Trophoblast cell (in vitro differentiated cells and primary cell): ENCODE measurements at regions not wholly inside any gene's neighbourhood (a gene's known extent, or its start where the extent isn't known, plus 50 kb on each side); places are given as distances from the start of the nearest gene placed in this dataset.
"Not testable (repeated sequence)": the region's sequence is repeated elsewhere in the genome, so short reads cannot be mapped to it uniquely, and the experiment has no call there.

ENCODE experiments used
- DNase-seq, 2 donors: peaks; one replicate each; pipeline ENCODE4 v3.0.0-alpha.2; 2016
- H2AFZ ChIP-seq: 2 replicates; pipeline ENCODE4 v1.6.1; 2013; ENCODE audit warnings: low read length, moderate library complexity, mild to moderate bottlenecking; ENCODE audit not compliant: insufficient read depth, poor library complexity
- H2AK5ac ChIP-seq: 2 replicates; pipeline ENCODE4 v1.6.1; 2013; ENCODE audit warnings: mild to moderate bottlenecking, low read length
- H2BK120ac ChIP-seq: 2 replicates; pipeline ENCODE4 v1.6.1; 2013; ENCODE audit warnings: low read length, mild to moderate bottlenecking, moderate library complexity; ENCODE audit not compliant: insufficient read depth, poor library complexity
- H2BK12ac ChIP-seq: 2 replicates; pipeline ENCODE4 v1.6.1; 2013; ENCODE audit warnings: mild to moderate bottlenecking, low read length, moderate library complexity
- H2BK5ac ChIP-seq: 2 replicates; pipeline ENCODE4 v1.6.1; 2013; ENCODE audit warnings: low read length, low read depth, moderate library complexity, mild to moderate bottlenecking; ENCODE audit not compliant: poor library complexity
- H3K14ac ChIP-seq: 2 replicates; pipeline ENCODE4 v1.6.1; 2013; ENCODE audit warnings: mild to moderate bottlenecking, low read length
- H3K18ac ChIP-seq: 2 replicates; pipeline ENCODE4 v1.6.1; 2013; ENCODE audit warnings: mild to moderate bottlenecking, low read length
- H3K23ac ChIP-seq: 2 replicates; pipeline ENCODE4 v1.6.1; 2013; ENCODE audit warnings: low read length
- H3K27ac ChIP-seq: 2 replicates; pipeline ENCODE4 v1.5.1; 2013; ENCODE audit warnings: low read depth, mild to moderate bottlenecking, inconsistent platforms, low read length, moderate library complexity
- H3K27me3 ChIP-seq: 2 replicates; pipeline ENCODE4 v1.6.1; 2013; ENCODE audit warnings: inconsistent platforms, mild to moderate bottlenecking, low read length, moderate library complexity; ENCODE audit not compliant: insufficient read depth
- H3K36me3 ChIP-seq, 2 experiments: 1 replicate in 1 of 2; 2 replicates in 1 of 2; pipeline ENCODE4 v1.6.1; 2013; ENCODE audit warnings: low read length in 2 of 2, mild to moderate bottlenecking in 2 of 2, moderate library complexity in 1 of 2; ENCODE audit not compliant: insufficient read depth in 2 of 2, control insufficient read depth in 1 of 2
- H3K4ac ChIP-seq: 2 replicates; pipeline ENCODE4 v1.6.1; 2013; ENCODE audit warnings: low read depth, mild to moderate bottlenecking, low read length, moderate library complexity
- H3K4me1 ChIP-seq, 2 experiments: 1 replicate in 1 of 2; 2 replicates in 1 of 2; pipeline ENCODE4 v1.6.1; 2013; ENCODE audit warnings: low read length in 2 of 2, mild to moderate bottlenecking in 2 of 2, moderate library complexity in 1 of 2; ENCODE audit not compliant: insufficient read depth in 2 of 2, control insufficient read depth in 1 of 2
- H3K4me2 ChIP-seq: 2 replicates; pipeline ENCODE4 v1.6.1; 2013; ENCODE audit warnings: inconsistent platforms, mild to moderate bottlenecking, low read length, moderate library complexity
- H3K4me3 ChIP-seq: 2 replicates; pipeline ENCODE4 v1.5.1; 2013; ENCODE audit warnings: mild to moderate bottlenecking, low read depth, low read length, inconsistent platforms
- H3K79me1 ChIP-seq: one replicate; pipeline ENCODE4 v1.6.1; 2013; ENCODE audit warnings: low read length
- H3K79me2 ChIP-seq: 2 replicates; pipeline ENCODE4 v1.6.1; 2013; ENCODE audit warnings: low read length, mild to moderate bottlenecking; ENCODE audit not compliant: control insufficient read depth, insufficient read depth, poor library complexity
- H3K9ac ChIP-seq: 2 replicates; pipeline ENCODE4 v1.6.1; 2013; ENCODE audit warnings: mild to moderate bottlenecking, low read length
- H3K9me3 ChIP-seq: 2 replicates; pipeline ENCODE4 v1.6.1; 2013; ENCODE audit warnings: low read depth, mild to moderate bottlenecking, control low read depth, inconsistent platforms, low read length; ENCODE audit not compliant: insufficient read depth
- H4K12ac ChIP-seq: 2 replicates; pipeline ENCODE4 v1.6.1; 2013; ENCODE audit warnings: low read depth, mild to moderate bottlenecking, low read length, moderate library complexity
- H4K8ac ChIP-seq: 2 replicates; pipeline ENCODE4 v1.6.1; 2013; ENCODE audit warnings: low read depth, mild to moderate bottlenecking, low read length, moderate library complexity
- H4K91ac ChIP-seq: one replicate; pipeline ENCODE4 v1.6.1; 2013; ENCODE audit warnings: low read depth, mild to moderate bottlenecking, low read length, moderate library complexity
- WGBS: extraction: QIAGEN DNeasy Blood & Tissue Kit; methylation state at CpG from one replicate; pipeline ENCODE4 v1.1.7; 2013; ENCODE audit warnings: missing lambda C conversion rate; ENCODE audit not compliant: insufficient read length, insufficient coverage; ENCODE audit errors: extremely low coverage; 5-methylcytosine and 5-hydroxymethylcytosine counted together

DNA sequence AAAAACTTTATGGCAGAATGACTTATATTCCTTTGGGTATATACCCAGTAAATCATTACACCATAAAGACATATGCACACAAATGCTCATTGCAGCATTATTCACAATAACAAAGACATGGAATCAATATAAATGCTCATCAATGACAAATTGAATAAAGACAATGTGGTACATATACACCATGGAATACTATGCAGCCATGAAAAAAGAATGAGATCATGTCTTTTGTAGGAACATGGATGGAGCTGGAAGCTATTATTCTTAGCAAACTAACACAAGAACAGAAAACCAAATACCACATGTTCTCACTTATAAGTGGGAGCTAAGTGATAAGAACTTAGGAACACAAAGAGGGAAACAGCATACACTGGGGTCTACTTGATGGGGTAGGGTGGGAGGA lies 321.7 kb downstream of the ZNF674 start:
- H3K36me3 ChIP-seq, H2BK120ac ChIP-seq, H3K27ac ChIP-seq, H3K27me3 ChIP-seq, H2BK12ac ChIP-seq, H3K4me1 ChIP-seq, H2AFZ ChIP-seq, H3K18ac ChIP-seq, H3K14ac ChIP-seq, DNase-seq, H3K9ac ChIP-seq, H3K79me2 ChIP-seq, H3K4me2 ChIP-seq, H3K4ac ChIP-seq, H2AK5ac ChIP-seq, H2BK5ac ChIP-seq, H3K23ac ChIP-seq, H3K4me3 ChIP-seq, H3K79me1 ChIP-seq, H4K91ac ChIP-seq, H3K9me3 ChIP-seq, H4K12ac ChIP-seq, H4K8ac ChIP-seq: not testable (repeated sequence)

DNA sequence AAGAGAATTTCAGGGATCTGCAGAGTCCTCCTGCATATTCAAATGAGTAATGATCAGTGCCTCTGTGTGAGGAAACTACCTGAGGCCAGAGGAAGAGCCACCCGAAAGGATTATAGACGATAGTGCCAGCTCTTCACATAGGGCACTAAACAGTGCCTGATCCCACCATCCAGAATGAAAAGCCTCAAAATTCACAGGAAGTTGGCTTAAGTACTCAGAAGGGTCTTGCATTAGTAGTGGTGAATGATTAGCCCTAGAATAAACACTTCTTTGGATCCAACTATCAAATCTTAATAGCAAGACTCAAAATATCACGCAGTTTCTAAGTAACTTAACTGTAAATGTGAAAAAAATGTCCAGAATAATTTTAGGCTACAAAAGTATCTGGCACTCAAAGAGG lies 324.4 kb downstream of the ZNF674 start:
- no peak overlapping the region for H3K23ac ChIP-seq
- no peak overlapping the region for H2AK5ac ChIP-seq
- DNase-seq, result no peak
- H2BK120ac ChIP-seq, result no peak overlapping the region
- H2AFZ ChIP-seq, result no peak overlapping the region
- H3K4me3 ChIP-seq, result no peak overlapping the region
- no peak overlapping the region for H3K14ac ChIP-seq
- H3K27me3 ChIP-seq, result no peaks in the 10 kb centered on the region
- no peak overlapping the region for H3K4me2 ChIP-seq
- H2BK12ac ChIP-seq, result no peak overlapping the region
- H3K36me3 ChIP-seq, result no peaks in the 10 kb centered on the region
- H2BK5ac ChIP-seq, result no peak overlapping the region
- no peak overlapping the region for H3K18ac ChIP-seq
- no peak overlapping the region for H3K9ac ChIP-seq
- WGBS, result no CpG with 5 or more reads among the region's 3 CpGs
- no peak overlapping the region for H4K8ac ChIP-seq
- no peaks in the 10 kb centered on the region for H3K79me2 ChIP-seq
- no peak overlapping the region for H4K12ac ChIP-seq
- H3K27ac ChIP-seq, result no peak overlapping the region
- H4K91ac ChIP-seq, result no peak overlapping the region
- no peaks in the 10 kb centered on the region for H3K4me1 ChIP-seq
- H3K79me1 ChIP-seq, result no peaks in the 10 kb centered on the region
- H3K4ac ChIP-seq, result no peak overlapping the region
- no peaks in the 10 kb centered on the region for H3K9me3 ChIP-seq

DNA sequence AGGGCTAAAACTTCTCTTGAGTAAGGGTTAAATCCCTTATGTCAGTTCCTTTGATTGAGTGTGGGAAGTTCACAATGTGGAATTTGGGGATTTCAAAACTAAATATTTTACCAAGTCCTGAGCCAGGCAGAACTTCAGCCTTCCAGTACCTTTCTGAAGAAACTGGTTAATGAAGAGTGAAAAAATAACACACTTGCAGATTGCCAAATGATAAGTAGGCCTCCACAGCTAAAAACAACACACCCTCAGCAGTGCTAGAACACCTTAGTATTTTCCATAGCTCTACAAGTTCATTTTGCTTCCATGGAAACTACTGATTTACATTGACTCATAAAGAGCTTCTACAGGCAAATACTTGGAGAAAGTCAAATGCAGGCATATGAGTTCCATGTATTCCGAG lies 326.8 kb downstream of the ZNF674 start:
- no peak overlapping the region for H2BK12ac ChIP-seq
- H3K9me3 ChIP-seq, result no peaks in the 10 kb centered on the region
- DNase-seq, result peak; percentile 1 to 58
- no peak overlapping the region for H3K4me2 ChIP-seq
- H3K18ac ChIP-seq, result no peak overlapping the region
- H2AFZ ChIP-seq, result no peak overlapping the region
- no peaks in the 10 kb centered on the region for H3K79me1 ChIP-seq
- H3K27me3 ChIP-seq, result no peaks in the 10 kb centered on the region
- no peak overlapping the region for H3K4me3 ChIP-seq
- no peak overlapping the region for H4K91ac ChIP-seq
- no peaks in the 10 kb centered on the region for H3K36me3 ChIP-seq
- H3K4me1 ChIP-seq, result no peaks in the 10 kb centered on the region
- H4K8ac ChIP-seq, result no peak overlapping the region
- no peak overlapping the region for H2BK120ac ChIP-seq
- no peak overlapping the region for H3K14ac ChIP-seq
- no peak overlapping the region for H3K27ac ChIP-seq
- H4K12ac ChIP-seq, result no peak overlapping the region
- no peaks in the 10 kb centered on the region for H3K79me2 ChIP-seq
- H3K23ac ChIP-seq, result no peak overlapping the region
- no peak overlapping the region for H2BK5ac ChIP-seq
- no peak overlapping the region for H3K4ac ChIP-seq
- H2AK5ac ChIP-seq, result no peak overlapping the region
- H3K9ac ChIP-seq, result no peak overlapping the region
- no CpG with 5 or more reads among the region's 1 CpG for WGBS

DNA sequence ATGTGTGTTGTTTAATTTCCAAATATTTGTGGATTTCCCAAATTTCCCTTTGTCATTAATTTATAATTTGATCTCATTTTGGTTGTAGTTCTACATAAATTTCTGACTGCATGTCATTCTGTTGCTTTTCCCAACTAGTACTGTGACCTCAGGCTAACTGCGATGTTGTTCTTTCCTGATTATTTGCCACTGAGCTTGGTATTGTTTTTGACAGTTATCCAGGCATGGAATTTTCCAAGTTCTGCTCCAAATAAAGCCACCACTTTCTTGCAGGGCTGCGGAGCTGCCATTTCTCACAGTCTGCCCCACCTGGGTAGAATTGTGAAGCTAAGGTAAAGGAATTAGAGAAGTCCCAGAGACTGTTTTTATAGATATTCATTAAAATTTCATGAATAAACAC lies 328.8 kb downstream of the ZNF674 start:
- Histone ChIP-seq H2BK5ac (no peak overlapping the region), H2AFZ (no peak overlapping the region), H4K91ac (no peak overlapping the region), H3K36me3 (no peaks in the 10 kb centered on the region), H3K4ac (no peak overlapping the region), H4K8ac (no peak overlapping the region), H3K23ac (no peak overlapping the region), H3K79me2 (no peaks in the 10 kb centered on the region), H2BK120ac (no peak overlapping the region), H3K14ac (no peak overlapping the region), H3K4me1 (no peaks in the 10 kb centered on the region), H2AK5ac (no peak overlapping the region), H2BK12ac (no peak overlapping the region), H3K18ac (no peak overlapping the region), H3K4me3 (no peak overlapping the region), H3K27me3 (no peaks in the 10 kb centered on the region), H4K12ac (no peak overlapping the region), H3K9ac (no peak overlapping the region), H3K27ac (no peak overlapping the region), H3K9me3 (no peaks in the 10 kb centered on the region), H3K79me1 (no peaks in the 10 kb centered on the region), H3K4me2 (no peak overlapping the region)
- WGBS, result no CpG with 5 or more reads among the region's 2 CpGs
- DNase-seq, result no peak

DNA sequence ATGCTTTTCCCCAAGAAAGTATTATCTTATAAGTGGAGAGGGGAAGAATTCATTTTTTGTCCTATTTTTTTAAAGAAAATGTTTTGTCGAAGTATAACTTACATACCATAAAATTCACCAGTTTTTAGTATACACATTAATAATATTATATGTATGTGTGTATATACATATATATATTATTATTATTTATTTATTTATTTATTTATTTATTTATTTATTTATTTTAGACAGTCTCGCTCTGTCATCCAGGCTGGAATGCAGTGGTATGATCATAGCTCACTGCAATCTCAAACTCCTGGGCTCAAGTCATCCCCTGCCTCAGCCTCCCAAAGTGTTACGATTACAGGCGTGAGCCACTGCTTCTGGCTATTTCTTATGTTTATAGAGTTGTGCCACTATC lies 334.1 kb downstream of the ZNF674 start:
- H3K9me3 ChIP-seq, result no peaks in the 10 kb centered on the region
- H4K12ac ChIP-seq, result no peak overlapping the region
- H3K14ac ChIP-seq, result no peak overlapping the region
- no peaks in the 10 kb centered on the region for H3K4me1 ChIP-seq
- no peak overlapping the region for H4K91ac ChIP-seq
- no peak overlapping the region for H2BK5ac ChIP-seq
- no peak overlapping the region for H3K23ac ChIP-seq
- WGBS, result no CpG with 5 or more reads among the region's 4 CpGs
- no peak overlapping the region for H2AK5ac ChIP-seq
- H3K18ac ChIP-seq, result no peak overlapping the region
- no peak overlapping the region for H3K9ac ChIP-seq
- H2AFZ ChIP-seq, result no peak overlapping the region
- no peaks in the 10 kb centered on the region for H3K79me1 ChIP-seq
- no peak overlapping the region for H3K4me2 ChIP-seq
- no peaks in the 10 kb centered on the region for H3K27me3 ChIP-seq
- DNase-seq, result no peak
- H2BK120ac ChIP-seq, result no peak overlapping the region
- H2BK12ac ChIP-seq, result no peak overlapping the region
- no peak overlapping the region for H3K4me3 ChIP-seq
- H3K79me2 ChIP-seq, result no peaks in the 10 kb centered on the region
- H3K4ac ChIP-seq, result no peak overlapping the region
- no peak overlapping the region for H3K27ac ChIP-seq
- no peak overlapping the region for H4K8ac ChIP-seq
- no peaks in the 10 kb centered on the region for H3K36me3 ChIP-seq
